CD14-positive monocyte (primary cell): ENCODE measurements at regions not wholly inside any gene's neighbourhood (a gene's known extent, or its start where the extent isn't known, plus 50 kb on each side); places are given as distances from the start of the nearest gene placed in this dataset.

ENCODE experiments used
- DNase-seq, 3 donors: peaks; one replicate each; pipeline ENCODE4 v3.0.0-alpha.2; 2011 to 2022
- H2AFZ ChIP-seq: 2 replicates; pipeline ENCODE4 v1.6.0; 2012; ENCODE audit warnings: mild to moderate bottlenecking, low read depth, low read length, inconsistent platforms; ENCODE audit not compliant: insufficient read depth, poor library complexity, severe bottlenecking
- H3K27ac ChIP-seq, 2 donors: 1 replicate in 1 of 2; 2 replicates in 1 of 2; pipeline ENCODE4 v1.5.1; 2012 to 2013; ENCODE audit warnings: low read length in 2 of 2, control low read depth in 1 of 2, inconsistent platforms in 1 of 2, low read depth in 1 of 2, mild to moderate bottlenecking in 1 of 2
- H3K27me3 ChIP-seq, 2 donors: one replicate each; pipeline versions ENCODE4 v1.6.0 to v1.6.1; 2011 to 2013; ENCODE audit warnings: low read length in 2 of 2; ENCODE audit not compliant: control insufficient read depth in 2 of 2, insufficient read depth in 2 of 2
- H3K36me3 ChIP-seq, 2 donors: replicated peaks in 1 of 2; 1 replicate in 1 of 2; 2 replicates in 1 of 2; pipeline versions ENCODE4 v1.5.1 to v1.6.1; 2012 to 2013; ENCODE audit warnings: low read length in 2 of 2, control low read depth in 1 of 2, inconsistent platforms in 1 of 2, mild to moderate bottlenecking in 1 of 2; ENCODE audit not compliant: insufficient read depth in 2 of 2, control insufficient read depth in 1 of 2
- H3K4me1 ChIP-seq, 2 donors: 1 replicate in 1 of 2; 2 replicates in 1 of 2; pipeline versions ENCODE4 v1.5.1 to v1.6.1; 2012 to 2013; ENCODE audit warnings: low read length in 2 of 2, control low read depth in 1 of 2, inconsistent platforms in 1 of 2, mild to moderate bottlenecking in 1 of 2, moderate library complexity in 1 of 2; ENCODE audit not compliant: insufficient read depth in 2 of 2, control insufficient read depth in 1 of 2
- H3K4me2 ChIP-seq: replicated peaks from 2 replicates; pipeline ENCODE3; 2012; ENCODE audit warnings: low read length, moderate library complexity, mild to moderate bottlenecking; ENCODE audit not compliant: poor library complexity, severe bottlenecking; ENCODE audit errors: extremely low read depth
- H3K4me3 ChIP-seq, 3 experiments: fragments of 200-600 bp in 1 of 3; sonication (generic) in 1 of 3; replicated peaks in 1 of 3; 1 replicate in 2 of 3; 2 replicates in 1 of 3; pipeline ENCODE4 v1.5.1; 2011 to 2013; ENCODE audit warnings: low read length in 3 of 3, mild to moderate bottlenecking in 3 of 3, control low read depth in 2 of 3, low read depth in 2 of 3, inconsistent platforms in 1 of 3, moderate library complexity in 1 of 3
- H3K79me2 ChIP-seq: 2 replicates; pipeline ENCODE4 v1.6.0; 2012; ENCODE audit warnings: mild to moderate bottlenecking, control low read depth, inconsistent platforms, low read length, moderate library complexity; ENCODE audit not compliant: insufficient read depth
- H3K9ac ChIP-seq: 2 replicates; pipeline ENCODE4 v1.6.0; 2017; ENCODE audit warnings: low read length, mild to moderate bottlenecking; ENCODE audit not compliant: insufficient read depth, poor library complexity, severe bottlenecking
- H3K9me3 ChIP-seq, 2 donors: replicated peaks in 1 of 2; 1 replicate in 1 of 2; 2 replicates in 1 of 2; pipeline versions ENCODE4 v1.5.1 to v1.6.1; 2012 to 2013; ENCODE audit warnings: low read length in 2 of 2, control low read depth in 1 of 2; ENCODE audit not compliant: control insufficient read depth in 1 of 2, insufficient read depth in 1 of 2
- H4K20me1 ChIP-seq: 2 replicates; pipeline ENCODE4 v1.6.0; 2012; ENCODE audit warnings: mild to moderate bottlenecking, low read length, control low read depth, moderate library complexity; ENCODE audit not compliant: insufficient read depth
- H3K27ac Mint-ChIP-seq, 7 donors: one replicate each; pipeline ENCODE4 v1.8.0; 2020; ENCODE audit warnings: mild to moderate bottlenecking in 7 of 7, mixed read lengths in 7 of 7, moderate library complexity in 6 of 7, inconsistent platforms in 2 of 7
- H3K27me3 Mint-ChIP-seq, 3 donors: one replicate each; pipeline ENCODE4 v1.8.0; 2021 to 2022; ENCODE audit warnings: low read depth in 3 of 3, mild to moderate bottlenecking in 3 of 3, mixed read lengths in 3 of 3, moderate library complexity in 3 of 3, inconsistent platforms in 1 of 3
- H3K36me3 Mint-ChIP-seq, 2 donors: one replicate each; pipeline ENCODE4 v1.8.0; 2020; ENCODE audit warnings: mixed read lengths in 2 of 2, inconsistent platforms in 1 of 2, mild to moderate bottlenecking in 1 of 2
- H3K4me1 Mint-ChIP-seq: one replicate; pipeline ENCODE4 v1.8.0; 2020; ENCODE audit warnings: mild to moderate bottlenecking, mixed read lengths
- H3K4me3 Mint-ChIP-seq, 2 donors: one replicate each; pipeline ENCODE4 v1.8.0; 2020; ENCODE audit warnings: mild to moderate bottlenecking in 2 of 2, mixed read lengths in 2 of 2, moderate library complexity in 1 of 2
- H3K9me3 Mint-ChIP-seq, 7 donors: one replicate each; pipeline ENCODE4 v1.8.0; 2020 to 2022; ENCODE audit warnings: mixed read lengths in 7 of 7, mild to moderate bottlenecking in 6 of 7, moderate library complexity in 6 of 7, inconsistent platforms in 2 of 7
- WGBS: methylation state at CpG from one replicate; pipeline ENCODE4 v1.1.5; 2013; ENCODE audit warnings: missing lambda C conversion rate; ENCODE audit not compliant: insufficient coverage; 5-methylcytosine and 5-hydroxymethylcytosine counted together
- intact Hi-C, 2 donors: fragments of 100-400 bp; cut with micrococcal nuclease; formaldehyde crosslinking; loops; one replicate each; pipeline versions ENCODE4 v1.15.0 to v1.15.1; 2023
- TF ChIP-seq, protein P1 (sequence below): fragments of 200-600 bp; IDR thresholded peaks from one replicate; pipeline ENCODE4 v1.8.0; 2022; ENCODE audit warnings: antibody characterized with exemption, mild to moderate bottlenecking

DNA sequence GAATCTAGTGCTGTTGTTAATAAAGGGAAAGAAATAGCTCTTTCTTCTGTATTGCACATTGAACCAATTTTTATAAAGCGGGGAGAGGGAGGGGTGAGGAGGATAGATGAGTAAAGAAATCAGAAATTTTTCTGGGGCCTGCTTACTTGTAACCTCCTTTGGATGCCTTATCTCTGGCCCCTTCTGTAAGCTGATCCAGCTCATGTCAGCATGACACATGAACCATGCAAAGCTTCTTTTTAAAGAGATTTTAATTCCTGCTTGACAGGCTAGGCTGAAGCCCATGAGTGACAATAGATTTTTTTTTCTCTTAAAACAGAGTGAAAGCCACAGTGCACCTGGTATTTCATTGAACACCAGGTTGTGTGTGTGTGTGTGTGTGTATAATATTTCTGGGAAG lies 325.3 kb downstream of the PRL start:
- TF ChIP-seq, protein P1, sequence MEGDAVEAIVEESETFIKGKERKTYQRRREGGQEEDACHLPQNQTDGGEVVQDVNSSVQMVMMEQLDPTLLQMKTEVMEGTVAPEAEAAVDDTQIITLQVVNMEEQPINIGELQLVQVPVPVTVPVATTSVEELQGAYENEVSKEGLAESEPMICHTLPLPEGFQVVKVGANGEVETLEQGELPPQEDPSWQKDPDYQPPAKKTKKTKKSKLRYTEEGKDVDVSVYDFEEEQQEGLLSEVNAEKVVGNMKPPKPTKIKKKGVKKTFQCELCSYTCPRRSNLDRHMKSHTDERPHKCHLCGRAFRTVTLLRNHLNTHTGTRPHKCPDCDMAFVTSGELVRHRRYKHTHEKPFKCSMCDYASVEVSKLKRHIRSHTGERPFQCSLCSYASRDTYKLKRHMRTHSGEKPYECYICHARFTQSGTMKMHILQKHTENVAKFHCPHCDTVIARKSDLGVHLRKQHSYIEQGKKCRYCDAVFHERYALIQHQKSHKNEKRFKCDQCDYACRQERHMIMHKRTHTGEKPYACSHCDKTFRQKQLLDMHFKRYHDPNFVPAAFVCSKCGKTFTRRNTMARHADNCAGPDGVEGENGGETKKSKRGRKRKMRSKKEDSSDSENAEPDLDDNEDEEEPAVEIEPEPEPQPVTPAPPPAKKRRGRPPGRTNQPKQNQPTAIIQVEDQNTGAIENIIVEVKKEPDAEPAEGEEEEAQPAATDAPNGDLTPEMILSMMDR: no peak
- Mint-ChIP-seq H3K9me3 (peaks cover 0 to 1% (median 0%) of the 10 kb centered on the region in 7 donors), H3K4me3 (no peak overlapping the region), H3K27ac (no peak overlapping the region), H3K4me1 (peaks cover 9% of the 10 kb centered on the region), H3K27me3 (no peaks in the 10 kb centered on the region), H3K36me3 (no peaks in the 10 kb centered on the region)
- H3K4me2 ChIP-seq: no peak overlapping the region
- no peaks in the 10 kb centered on the region for H3K79me2 ChIP-seq
- H3K4me3 ChIP-seq: no peak overlapping the region
- no peak overlapping the region for H2AFZ ChIP-seq
- H3K27ac ChIP-seq: no peak overlapping the region
- intact Hi-C loops: no loop called here
- WGBS: no CpG with 5 or more reads among the region's 1 CpG
- H4K20me1 ChIP-seq: no peaks in the 10 kb centered on the region
- H3K4me1 ChIP-seq: peaks cover 9 to 12% of the 10 kb centered on the region in 2 donors
- no peaks in the 10 kb centered on the region for H3K9me3 ChIP-seq
- no peak overlapping the region for H3K9ac ChIP-seq
- no peaks in the 10 kb centered on the region for H3K27me3 ChIP-seq
- H3K36me3 ChIP-seq: no peaks in the 10 kb centered on the region
- DNase-seq: no peak

DNA sequence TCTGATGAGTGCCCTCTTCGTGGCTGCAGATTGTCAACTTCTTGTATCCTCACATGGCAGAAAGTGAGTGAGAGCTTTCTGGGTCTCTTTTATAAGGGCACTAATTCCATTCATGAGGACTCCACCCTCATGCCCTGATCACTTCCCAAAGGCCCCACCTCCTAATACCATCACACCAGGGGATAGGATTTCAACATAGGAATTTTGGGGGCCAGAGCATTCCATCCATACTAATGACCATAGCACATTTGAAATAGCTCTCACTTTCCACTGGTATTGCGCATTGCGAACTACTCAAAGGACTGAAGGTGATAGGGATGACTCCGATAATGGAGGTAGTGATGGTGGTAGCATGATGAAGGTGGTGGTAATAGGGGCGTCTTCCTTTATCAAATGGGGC lies 324.3 kb downstream of the PRL start:
- Histone ChIP-seq H3K9ac (no peak overlapping the region), H3K4me2 (no peak overlapping the region), H3K4me3 (no peak overlapping the region), H3K27ac (no peak overlapping the region), H4K20me1 (no peaks in the 10 kb centered on the region), H3K4me1 (peaks cover 9 to 12% of the 10 kb centered on the region in 2 donors), H3K27me3 (no peaks in the 10 kb centered on the region), H2AFZ (no peak overlapping the region), H3K9me3 (no peaks in the 10 kb centered on the region), H3K36me3 (no peaks in the 10 kb centered on the region), H3K79me2 (no peaks in the 10 kb centered on the region)
- H3K4me1 Mint-ChIP-seq: peaks cover 9% of the 10 kb centered on the region
- intact Hi-C loops: no loop called here
- WGBS: no CpG with 5 or more reads among the region's 5 CpGs
- no peak for DNase-seq
- H3K36me3 Mint-ChIP-seq: no peaks in the 10 kb centered on the region
- TF ChIP-seq, protein P1: no peak
- no peaks in the 10 kb centered on the region for H3K27me3 Mint-ChIP-seq
- H3K9me3 Mint-ChIP-seq: peaks cover 0 to 1% (median 0%) of the 10 kb centered on the region in 7 donors
- H3K4me3 Mint-ChIP-seq: no peak overlapping the region
- no peak overlapping the region for H3K27ac Mint-ChIP-seq
